HG02798 (cell line): ENCODE measurements at regions not wholly inside any gene's neighbourhood (a gene's known extent, or its start where the extent isn't known, plus 50 kb on each side); places are given as distances from the start of the nearest gene placed in this dataset.

Source experiments
- ATAC-seq: cut with Tn5 transposase; IDR thresholded peaks from one replicate; pipeline ENCODE4 v1.9.1; 2021; ENCODE audit warnings: mild to moderate bottlenecking; ENCODE audit not compliant: unreplicated experiment, poor library complexity

- no peak for ATAC-seq
These were observed 220.8 kb upstream of the CELF2 start for GRCh38 chr10:10796774-10797415.

DNA sequence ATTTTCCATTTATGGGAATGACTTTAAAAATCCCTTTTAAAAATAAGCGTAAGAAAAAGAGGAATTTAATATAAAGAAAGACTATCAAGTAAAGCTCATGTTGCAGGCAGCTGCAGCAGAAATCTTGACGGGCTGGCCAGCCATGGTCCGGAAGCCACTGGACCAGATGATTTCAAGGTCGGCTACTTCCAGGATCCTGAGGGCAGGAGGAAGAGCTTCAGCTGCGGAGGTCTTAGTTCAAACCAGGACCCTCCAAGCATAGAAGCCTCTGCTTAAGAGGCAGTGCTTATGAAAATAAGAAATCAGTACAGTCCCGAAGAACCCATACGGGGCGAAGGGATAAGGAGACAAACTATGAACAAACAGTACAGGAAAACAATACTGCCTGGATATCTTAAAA is 220.2 kb upstream of the CELF2 start:
- ATAC-seq = no peak

GRCh38 chr10:10798102-10798863 is 219.4 kb upstream of the CELF2 start:
- no peak for ATAC-seq

DNA sequence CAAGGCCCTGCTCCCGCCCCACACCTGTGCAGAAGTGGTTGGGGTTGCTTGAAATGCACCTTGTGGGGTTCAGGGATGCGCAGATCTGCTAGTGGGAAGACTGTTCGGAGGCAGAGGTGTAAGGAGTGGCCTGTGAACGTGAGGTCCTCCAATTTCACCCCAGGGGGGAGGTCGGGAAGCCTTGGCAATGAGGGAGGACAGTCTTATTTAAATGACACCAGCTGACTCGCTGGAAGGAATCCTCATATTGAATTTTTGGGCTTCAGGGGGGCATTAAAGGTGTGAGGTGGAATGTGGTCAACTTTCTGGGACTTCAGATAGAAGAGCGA is 218.8 kb upstream of the CELF2 start:
- no peak for ATAC-seq

DNA sequence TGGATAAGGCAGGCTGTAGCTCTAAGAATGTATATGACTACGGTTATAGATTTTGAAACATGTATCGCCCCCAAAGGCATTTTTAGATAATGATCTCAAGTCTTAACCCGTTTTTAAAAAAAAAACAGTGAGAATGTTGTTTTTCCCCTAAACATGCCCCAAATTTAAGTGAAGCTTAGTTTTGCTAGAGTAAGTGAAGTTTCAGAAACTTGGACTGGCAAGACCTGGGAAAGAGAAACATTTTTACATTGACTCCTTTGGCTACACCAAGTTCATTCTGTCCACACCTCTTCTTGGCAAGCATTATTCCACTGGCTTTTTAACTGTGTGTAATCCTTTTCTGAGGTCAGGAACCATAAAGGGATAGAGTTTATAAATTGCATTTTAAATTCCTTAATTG is 216.7 kb upstream of the CELF2 start:
- no peak for ATAC-seq

DNA sequence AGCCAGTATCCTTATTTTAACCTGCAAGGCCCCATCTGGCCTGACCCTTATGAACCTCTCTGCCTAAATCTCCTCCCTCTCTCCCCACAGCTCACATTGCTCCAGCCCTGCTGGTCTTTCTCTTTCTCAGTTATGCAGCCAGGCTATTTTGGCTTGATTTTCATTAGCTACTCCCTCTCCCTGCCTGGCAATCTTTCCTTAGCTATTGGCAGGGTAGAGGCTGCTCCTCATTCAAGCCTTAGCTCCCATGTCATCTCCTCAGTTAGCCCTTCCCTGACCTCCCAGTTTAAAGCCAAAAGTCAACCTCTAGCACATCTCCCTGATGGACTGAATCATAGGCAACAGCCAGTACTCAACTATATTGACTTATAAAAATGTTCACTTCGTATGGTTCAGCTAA is 214.4 kb upstream of the CELF2 start:
- ATAC-seq = no peak

- no peak for ATAC-seq
These were observed 213.6 kb upstream of the CELF2 start for GRCh38 chr10:10804061-10804460.

DNA sequence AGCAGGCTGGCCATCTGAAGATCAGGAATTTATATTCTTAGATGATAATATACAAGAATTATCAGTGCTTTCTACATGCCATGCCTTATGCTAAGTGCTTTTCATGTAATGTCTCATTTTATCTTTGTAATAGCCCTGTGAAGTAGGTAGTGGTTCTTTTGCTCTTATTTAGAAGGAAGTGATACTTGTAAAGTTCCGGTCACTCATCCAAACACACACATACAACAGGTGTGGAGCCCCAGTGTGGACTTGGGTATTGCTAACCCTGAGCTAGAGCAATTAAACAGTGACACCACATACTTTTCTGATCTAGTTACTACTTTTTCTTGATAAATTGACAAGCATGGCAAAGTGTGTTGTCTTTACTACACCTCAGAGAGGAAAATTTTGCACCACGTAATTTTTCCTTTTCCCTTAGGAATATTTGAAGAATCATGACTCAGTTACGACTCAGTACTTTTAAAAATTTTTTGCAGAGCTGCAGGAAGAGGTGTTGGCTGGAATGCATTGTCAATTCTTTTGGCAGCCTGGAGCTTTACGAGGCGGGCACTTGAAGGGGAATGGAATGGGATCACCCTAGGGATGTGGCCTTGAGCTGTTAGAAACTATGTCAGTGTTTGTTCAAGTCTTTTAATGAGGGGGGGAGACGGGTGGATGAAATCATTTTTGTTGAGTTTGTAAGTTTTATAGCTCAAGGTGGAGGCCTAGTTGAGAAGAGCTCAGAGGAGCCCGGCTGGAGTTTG is 212.5 kb upstream of the CELF2 start:
- no peak for ATAC-seq

GRCh38 chr10:10807106-10807505 is 210.6 kb upstream of the CELF2 start:
- ATAC-seq = no peak

GRCh38 chr10:10811562-10811961 is 206.1 kb upstream of the CELF2 start:
- no peak for ATAC-seq

GRCh38 chr10:10813656-10814055 is 204.0 kb upstream of the CELF2 start:
- ATAC-seq = no peak

GRCh38 chr10:10814069-10814468 is 203.6 kb upstream of the CELF2 start:
- no peak for ATAC-seq

GRCh38 chr10:10816447-10816846 is 201.2 kb upstream of the CELF2 start:
- ATAC-seq = no peak

DNA sequence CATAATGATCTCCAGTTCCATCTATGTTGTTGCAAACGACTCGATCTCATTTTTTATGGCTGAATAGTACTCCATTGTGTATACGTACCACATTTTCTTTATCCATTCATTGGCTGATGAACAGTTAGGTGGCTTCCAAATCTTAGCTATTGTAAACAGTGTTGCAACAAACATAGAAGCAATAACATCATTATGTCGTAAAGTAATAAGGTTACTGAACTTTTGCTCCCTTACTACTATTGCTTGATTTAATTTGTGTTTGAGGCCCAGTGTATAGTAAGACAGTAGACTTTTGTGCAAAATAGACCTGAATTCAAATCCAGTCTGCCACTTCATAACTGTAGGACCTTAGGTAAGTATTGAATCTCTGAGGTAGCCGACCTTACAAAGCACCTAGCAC is 200.1 kb upstream of the CELF2 start:
- no peak for ATAC-seq

DNA sequence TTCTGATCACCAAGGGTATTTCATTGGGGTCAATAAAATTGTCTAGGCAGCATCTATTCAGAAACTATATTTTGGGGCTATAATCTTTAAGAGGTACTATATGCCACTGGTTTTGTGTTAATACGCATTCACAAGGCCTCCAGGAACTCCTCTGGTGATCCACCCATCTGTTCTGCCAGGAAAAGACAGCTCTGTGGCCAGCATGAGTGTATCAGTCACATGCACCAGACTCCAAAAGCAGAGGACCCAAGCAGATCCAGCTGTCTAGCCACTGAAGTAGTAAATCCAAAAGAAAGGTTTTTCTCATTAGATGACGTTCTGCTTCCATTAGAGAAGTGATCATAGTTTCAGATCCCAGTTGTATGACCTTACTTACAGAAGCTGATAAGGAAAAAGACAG is 199.6 kb upstream of the CELF2 start:
- ATAC-seq = no peak

DNA sequence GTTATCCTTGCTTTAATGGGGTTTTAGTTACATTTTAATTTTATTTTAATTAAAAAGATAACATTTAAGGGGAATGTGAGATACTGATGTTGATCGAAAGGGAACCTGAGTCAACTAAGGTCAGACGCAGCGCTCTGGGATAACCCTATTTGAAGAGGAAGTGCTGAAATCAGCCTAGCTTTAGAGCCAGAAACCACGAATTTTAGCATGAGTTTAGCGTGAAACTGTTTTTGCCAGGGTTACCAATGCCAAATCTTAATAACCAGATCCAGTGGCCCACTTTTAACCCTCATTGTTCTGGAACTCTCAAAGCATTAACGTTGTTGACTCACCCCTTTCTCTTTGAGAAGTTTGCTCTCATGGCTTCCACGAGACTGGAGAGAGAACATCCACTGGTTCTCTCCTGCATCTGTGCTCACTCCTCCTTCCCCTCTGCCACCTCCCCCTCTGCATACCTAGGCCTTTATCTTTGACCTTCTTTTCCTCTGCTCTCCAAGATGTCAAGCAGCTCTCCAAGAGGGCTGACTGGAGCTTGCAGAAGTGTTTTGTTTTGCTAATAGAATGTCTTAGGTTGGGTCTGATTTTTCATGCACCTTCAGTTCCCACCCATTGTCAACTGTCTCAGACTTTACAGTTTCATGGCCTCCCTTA is 198.3 kb upstream of the CELF2 start:
- ATAC-seq = no peak

- ATAC-seq = no peak
These were observed 195.7 kb upstream of the CELF2 start for GRCh38 chr10:10821926-10822325.

- no peak for ATAC-seq
These were observed 193.0 kb upstream of the CELF2 start for GRCh38 chr10:10824591-10825148.

DNA sequence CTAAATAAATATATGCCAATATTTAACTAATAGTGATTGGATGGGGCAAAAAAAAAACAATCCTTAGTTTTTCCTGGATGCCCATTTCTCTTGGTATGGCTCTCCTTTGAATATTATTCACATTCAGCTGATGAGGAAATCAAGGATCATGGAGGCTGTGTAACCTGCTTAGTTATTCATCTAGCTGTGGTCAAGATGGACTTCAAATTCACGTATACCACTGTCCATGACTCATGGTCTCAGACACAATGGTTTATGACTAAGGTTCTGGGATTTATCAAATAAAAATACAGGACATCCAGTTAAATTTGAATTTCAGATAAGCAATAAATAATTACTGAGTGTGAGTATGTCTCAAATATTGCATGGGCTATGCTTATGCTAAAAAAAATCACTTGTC is 191.5 kb upstream of the CELF2 start:
- ATAC-seq = no peak

GRCh38 chr10:10828623-10829022 is 189.0 kb upstream of the CELF2 start:
- no peak for ATAC-seq

- ATAC-seq = no peak
These were observed 188.1 kb upstream of the CELF2 start for GRCh38 chr10:10829576-10829975.
